GM19240 (cell line): ENCODE measurements at regions not wholly inside any gene's neighbourhood (a gene's known extent, or its start where the extent isn't known, plus 50 kb on each side); places are given as distances from the start of the nearest gene placed in this dataset.

Experiments
- DNase-seq: peaks from one replicate; pipeline ENCODE4 v3.0.0; 2011; ENCODE audit warnings: low spot score; ENCODE audit not compliant: insufficient read length

DNA sequence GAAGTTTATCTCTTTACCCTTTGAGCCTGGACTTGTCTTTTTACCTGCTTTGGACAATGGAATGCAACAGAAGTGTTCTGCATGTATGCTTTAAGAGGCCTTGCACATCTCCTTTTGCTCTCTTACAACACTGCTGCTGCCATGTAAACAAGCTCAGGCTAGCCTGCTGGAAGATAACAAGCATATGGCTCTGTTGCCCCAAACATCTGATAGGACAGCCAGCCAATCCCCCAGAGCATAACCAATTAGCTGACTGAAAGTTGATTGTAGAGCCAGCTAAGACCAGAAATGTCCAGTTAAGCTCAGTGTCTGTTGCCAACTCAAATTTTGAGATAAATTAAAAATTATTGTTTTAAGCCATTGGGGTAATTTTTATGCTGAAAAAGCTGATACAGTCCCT is 510.6 kb upstream of the CNKSR2 start:
- DNase-seq, result no peak

DNA sequence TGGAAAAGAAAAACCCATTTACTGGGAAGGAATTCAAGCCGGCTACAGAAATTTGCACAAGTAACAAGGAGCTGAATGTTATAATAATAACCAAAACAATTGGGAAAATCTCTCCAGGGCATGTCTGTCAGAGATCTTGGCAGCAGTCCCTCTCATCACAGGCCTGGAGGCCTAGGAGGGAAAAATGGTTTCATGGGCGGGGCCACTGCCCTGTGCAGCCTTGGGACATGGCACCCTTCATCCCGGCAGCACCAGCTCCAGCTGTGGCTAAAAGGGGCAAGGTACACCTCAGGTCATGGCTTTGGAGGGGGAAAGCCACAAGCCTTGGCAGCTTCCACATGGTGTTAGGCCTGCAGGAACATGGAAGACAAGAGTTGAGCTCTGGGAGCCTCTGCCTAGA is 513.1 kb upstream of the CNKSR2 start:
- DNase-seq, result no peak

DNA sequence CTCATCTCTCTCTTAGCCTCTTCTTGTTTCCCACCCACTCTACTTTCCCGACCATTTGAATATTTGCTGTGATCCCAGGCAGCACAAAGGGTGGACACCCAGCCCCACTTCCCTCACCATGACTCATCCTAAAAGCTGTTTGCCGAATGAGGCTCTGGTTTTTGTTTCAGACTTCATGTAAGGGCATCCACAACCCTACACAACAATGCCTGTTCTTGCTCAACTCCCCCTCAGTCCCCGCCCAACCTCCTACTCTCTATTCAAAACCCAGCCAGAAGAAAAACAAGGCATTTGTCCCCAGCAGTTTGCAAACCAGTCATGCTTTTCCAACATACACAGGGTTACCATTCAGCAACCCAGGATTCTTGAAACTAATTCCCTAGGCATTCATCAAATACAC is 516.5 kb upstream of the CNKSR2 start:
- DNase-seq, result no peak

DNA sequence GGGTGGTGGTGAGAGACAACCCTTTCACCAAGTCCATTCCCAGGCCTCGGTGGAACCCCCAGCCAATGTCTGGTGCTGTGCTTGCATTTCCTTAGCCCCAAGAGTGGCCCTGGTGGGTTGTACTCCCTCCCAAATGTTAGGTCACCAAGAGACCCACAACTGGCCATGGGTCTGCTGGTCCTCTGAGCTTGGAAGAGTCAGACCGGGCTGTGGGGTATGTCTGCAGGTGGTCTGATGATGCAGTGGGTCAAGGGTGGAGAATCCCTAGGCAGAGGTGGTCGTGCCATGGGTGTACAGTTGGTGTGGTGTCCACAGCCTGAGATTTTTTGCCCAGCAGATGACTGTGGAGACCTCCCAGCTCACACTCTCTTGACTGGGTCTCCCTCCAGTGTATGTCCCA is 535.7 kb upstream of the CNKSR2 start:
- no peak for DNase-seq

DNA sequence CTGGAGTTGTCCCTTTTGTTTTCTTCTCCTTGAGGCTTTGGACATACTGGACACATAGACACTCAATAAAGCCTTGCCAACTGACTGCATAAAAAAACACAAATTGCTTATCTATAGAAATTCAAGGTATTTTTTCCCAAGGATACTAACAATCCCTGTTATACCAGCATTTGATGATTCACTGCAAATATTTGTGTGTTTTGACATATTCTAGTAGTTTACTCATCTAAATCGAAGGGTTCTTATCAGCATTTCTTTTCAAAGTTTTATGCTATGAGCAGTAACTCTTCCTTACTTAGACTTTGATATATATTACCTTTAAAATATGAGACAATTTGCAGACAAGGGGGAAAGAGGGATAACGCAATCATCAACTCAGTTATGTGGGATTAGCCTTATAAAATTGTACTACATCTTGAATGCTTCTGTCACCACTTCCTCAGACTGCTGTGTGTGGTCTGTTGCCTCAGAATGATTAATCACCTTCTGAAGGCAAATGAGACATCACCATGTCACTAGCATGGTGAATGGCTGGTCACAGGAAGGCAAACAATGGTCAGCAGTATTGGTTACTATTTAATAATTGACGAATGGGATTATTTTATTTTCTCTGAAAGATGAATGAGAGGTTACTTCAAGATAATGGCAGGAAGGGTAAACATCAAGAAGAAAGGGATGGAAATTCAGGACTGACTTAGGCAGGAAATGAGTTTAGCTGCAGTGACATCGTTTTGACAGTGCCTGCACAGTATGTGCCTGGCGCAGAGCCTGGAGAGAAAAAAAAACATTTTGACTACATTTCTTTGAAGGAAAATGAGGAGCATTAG is 544.3 kb upstream of the CNKSR2 start:
- DNase-seq, result no peak

DNA sequence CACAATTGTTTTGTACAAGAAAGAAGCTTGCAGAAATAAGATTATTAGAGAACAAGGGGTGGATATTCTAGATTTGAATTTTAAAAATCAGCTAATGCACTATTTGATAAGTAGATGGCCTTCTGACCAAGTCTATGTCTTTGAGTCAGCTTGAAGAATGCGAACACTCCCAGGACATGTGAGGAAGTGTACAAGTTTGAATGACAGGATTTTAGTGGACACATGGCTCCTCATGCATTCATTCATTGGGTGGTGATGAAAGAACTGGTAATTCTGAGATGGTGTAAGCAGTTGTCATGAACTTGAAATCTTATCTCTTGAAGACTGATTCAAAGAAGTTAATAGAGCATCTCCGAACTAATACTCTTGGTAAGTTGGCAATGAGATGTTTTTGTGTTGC is 548.2 kb upstream of the CNKSR2 start:
- DNase-seq, result no peak

DNA sequence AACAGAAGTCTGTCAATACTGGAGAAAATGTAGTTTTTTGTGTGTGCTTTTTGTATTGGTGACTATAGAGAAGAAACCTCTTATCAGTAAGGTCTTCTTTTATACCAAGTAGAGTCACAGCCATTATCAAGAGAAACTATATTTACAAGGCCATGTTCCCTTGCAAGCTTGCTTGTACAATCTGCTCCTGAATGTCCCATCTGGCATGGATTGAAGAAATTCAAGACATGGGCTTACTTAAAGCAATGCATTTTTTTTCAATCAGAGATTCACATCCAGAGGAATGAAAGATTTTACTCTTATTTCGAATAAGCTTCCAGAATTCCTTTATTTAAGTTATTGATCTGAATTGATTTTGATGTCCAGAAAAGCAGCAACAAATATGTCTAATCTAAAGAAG is 537.3 kb upstream of the RPS6KA3 start:
- no peak for DNase-seq

DNA sequence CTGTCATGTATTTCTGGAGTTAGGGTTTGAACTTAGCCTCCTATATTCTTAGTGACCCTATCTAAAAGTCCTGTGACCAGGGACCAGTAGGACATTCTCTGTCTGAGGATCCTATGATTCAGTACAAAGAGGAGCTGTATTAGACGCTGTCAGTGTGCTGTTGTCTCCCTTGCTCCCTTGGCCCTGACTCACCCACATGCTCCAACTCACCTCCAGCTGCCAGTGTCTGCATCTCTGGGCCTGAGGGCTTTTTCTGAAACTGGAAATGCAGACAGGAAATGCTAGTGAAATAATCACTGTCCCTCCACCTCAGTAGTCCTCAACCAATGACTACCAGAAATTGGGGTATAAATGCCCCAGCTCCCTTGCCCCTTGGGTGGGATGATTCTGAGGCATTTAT is 535.3 kb upstream of the RPS6KA3 start:
- no peak for DNase-seq

DNA sequence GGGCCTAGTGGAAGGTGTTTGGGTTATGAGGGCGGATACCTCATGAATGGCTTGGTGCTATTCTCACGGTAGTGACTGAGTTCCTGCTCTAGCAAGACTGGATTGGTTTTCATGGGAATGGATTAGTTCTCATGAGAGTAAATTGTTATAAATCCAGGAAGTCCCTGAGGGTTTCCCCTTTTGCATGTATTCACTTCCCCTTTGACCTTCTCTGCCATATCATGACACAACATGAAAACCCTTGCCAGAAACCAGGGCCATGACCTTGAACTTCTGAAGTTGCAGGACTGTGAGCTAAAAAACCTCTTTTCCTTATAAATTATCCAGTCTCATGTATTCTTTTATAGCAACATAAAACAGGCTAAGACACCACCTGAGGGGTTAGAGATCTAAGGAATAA is 529.7 kb upstream of the RPS6KA3 start:
- no peak for DNase-seq

DNA sequence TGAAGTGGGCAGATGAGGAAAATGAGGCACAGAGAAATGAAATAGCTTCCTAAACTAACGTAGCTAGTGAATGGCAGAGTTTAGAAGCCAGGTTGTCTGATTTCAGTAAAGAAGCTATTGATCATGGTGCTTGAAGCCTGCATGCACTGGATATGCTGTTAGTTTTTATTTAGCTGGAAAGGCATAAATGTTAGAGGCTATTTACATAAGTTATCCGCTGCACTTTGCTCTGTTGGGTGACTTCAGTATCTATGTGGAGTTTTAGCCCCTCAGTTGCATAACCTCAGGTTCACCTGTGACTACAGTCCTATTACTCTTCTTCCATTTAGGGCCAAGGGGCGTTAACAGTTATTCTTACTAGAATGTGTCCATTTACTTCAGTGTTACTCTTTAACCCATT is 522.4 kb upstream of the RPS6KA3 start:
- DNase-seq, result no peak

DNA sequence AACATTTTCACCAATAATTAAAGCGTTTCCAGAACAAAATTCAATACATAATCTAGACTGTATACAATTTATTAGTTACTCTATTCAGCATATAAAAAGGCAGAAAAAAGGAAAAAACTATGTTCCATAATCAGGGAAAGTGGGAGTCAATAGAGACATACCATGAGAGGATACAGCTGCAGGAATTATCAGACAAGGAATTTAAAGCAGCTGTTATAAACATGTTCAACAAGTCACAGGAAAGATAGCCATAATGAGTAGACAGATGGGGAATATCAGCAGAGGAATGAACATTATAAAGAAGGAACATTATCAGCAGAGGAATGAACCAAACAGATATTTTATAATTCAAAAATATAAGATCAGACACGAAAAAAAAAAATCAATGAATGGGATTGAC is 500.6 kb upstream of the RPS6KA3 start:
- no peak for DNase-seq

DNA sequence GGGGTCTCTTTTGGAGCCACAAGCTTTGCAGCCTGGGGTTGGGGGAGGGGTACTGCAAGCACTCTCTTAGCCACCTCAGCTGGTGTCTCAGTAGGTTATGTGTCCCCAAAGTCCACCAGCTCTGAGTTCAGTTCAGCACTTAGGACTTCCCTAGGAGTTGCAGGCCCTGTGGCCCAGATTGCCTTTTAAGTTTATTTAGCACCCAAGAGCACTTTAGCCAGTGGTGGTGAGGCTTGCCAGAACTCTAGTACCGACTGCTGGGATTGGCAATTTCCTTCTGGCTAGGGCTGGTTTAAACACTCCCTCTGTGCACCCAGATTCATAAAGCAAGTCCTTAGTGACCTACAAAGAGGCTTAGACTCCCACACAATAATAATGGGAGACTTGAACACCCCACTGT is 489.9 kb upstream of the RPS6KA3 start:
- DNase-seq, result no peak

DNA sequence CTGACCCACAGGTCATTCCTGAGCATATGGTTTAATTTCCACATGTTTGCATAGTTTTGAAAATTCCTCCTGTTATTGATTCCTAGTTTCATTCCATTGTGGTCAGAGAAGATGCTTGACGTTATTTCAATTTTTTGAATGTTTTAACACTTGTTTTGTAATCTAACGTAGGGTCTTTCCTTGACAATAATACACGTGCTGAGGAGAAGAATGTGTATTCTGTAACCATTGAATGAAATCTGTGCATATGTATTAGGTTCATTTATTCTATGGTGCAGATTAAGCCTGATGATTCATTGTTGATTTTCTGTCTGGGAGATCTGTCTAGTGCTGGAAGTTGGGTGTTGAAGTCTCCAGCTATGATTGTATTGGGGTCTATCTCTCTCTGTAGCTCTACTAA is 486.4 kb upstream of the RPS6KA3 start:
- DNase-seq, result no peak

DNA sequence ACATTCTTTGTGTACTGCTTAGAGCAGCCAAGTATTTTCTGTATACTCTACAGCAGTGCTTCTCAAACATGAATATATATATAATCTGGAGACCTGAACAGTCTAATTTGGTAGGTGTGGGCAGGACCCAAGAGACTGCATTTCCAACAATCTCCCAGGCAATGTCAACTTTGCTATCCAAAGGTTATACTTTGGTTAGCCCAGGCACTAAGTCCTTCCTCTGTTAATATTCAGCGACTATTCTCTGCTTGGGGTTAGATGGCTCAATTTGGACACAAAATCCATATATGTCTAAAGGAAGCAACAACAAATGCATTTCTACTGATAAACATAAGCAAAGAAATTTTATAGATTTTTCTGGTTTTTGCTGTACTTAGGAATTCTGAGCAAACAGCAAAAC is 480.0 kb upstream of the RPS6KA3 start:
- DNase-seq, result no peak

DNA sequence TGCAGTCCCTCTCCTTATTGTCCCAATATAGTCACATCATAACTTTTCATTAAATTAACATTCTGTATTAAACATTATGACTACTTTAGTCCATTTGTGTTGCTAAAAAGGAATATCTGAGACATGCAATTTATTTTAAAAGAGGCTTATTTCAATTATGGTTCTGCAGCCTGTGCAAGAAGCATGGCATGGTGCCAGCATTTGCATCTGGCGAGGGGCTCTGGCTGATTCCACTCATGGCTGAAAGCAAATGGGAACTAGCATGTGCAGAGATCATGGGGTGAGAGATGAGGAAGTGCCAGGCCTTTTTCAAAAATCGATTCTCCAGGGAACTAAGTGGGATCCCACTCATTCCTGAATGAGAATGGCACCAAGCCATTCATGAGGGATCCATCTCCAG is 476.3 kb upstream of the RPS6KA3 start:
- DNase-seq, result no peak

DNA sequence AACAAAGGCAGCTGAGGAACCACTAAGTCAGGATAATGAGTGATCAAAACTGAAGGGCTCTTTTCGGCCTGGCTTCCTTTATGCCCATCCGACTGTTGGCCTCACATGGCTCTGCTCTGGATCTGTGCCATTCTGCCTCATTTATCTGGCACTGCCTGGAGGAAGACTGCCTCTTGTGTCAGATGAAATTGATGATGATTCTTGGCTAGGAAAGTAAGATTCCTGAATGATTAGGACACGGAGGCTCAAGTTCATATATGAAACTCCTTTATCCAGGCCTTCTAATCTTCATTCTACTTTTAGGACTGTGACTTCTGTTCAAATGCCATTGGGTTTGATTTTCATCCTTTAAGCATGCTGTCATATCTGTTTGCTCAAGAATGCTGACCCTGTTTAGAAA is 475.4 kb upstream of the RPS6KA3 start:
- DNase-seq, result no peak

DNA sequence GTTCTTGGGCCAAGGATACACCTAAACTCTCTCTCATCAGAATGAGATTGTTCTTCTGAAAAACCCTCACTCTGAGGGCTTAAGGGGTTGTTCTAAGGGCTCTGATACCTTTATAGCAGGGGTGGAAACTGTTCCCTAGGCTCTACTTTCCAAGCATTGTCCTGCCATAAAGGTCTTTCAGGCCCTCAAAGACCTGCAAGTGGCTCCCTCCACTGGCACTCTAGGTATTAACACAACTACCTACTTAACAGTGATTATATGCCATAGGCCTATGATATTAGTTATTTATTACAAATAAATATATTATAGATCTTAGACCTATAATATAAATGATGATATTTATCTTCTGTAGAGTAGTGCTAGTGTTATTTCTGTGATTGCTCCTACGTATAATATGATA is 473.7 kb upstream of the RPS6KA3 start:
- no peak for DNase-seq

DNA sequence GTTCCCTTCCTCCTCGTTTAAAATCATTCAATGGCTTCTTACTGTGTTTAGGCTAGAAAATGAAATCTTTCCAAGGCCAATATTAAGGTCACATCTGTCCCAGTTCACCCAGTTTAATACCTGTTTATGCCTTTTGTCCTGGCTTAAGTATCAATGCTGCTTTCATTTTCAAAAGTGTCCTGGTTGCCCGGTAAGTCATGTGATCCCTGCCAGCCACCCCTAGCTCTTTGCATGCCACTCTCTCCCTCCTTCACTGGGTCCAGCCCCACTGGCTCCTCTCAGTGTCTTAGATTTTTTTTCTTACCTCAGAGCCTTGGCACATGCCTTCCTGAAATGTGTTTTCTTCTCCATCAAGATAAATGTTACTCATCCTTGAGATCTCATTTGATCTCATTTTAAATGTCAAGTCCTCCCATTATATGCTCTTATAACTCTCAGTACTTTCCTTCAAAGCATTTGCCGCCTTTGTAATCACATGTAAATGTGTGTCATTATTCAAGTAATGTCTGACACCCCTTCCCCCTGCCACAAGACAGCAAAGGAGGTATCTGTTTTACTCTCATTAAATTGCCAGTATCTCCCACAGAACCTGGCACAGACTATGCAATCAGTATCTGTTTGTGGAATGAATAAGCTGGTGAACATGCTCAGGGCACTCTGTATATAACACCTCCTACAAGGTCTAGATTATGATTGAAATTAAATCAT is 472.5 kb upstream of the RPS6KA3 start:
- DNase-seq, result no peak

DNA sequence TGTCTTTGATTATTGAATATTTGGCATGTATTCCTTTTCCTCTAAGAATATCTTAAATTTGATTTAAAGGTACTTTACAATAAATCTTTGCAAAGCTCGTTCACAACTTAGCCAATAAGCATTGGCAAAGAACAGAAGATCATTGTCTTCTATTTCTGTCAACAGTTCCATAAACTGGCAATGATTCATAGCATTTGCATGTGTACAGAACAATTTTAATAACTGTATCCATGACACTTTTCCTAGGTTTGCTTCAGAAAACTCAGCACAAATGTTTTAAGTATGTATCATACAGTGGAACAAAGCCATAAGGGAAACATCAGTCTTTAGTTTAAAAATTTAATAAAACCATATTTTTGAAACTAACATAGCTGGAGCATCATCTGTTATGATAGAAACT is 462.7 kb upstream of the RPS6KA3 start:
- no peak for DNase-seq

DNA sequence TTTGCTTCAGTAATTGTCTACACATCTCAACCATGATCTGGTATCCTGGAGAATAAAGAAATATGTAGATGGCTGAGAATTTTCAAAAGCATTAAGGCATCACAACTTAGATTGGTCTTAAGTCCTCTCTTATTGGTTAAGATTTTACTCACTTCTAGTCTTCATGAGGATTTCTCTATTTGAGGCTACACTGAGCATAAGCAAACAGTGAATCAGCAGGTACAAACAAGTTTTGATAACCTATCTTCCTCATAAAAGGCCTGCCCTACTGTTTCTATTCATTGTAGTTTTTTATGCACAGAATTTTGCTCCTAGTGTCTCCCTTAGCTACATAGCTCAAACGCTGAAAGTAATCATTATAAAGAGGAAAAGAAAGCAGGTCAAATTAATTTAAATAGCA is 460.7 kb upstream of the RPS6KA3 start:
- DNase-seq, result no peak

DNA sequence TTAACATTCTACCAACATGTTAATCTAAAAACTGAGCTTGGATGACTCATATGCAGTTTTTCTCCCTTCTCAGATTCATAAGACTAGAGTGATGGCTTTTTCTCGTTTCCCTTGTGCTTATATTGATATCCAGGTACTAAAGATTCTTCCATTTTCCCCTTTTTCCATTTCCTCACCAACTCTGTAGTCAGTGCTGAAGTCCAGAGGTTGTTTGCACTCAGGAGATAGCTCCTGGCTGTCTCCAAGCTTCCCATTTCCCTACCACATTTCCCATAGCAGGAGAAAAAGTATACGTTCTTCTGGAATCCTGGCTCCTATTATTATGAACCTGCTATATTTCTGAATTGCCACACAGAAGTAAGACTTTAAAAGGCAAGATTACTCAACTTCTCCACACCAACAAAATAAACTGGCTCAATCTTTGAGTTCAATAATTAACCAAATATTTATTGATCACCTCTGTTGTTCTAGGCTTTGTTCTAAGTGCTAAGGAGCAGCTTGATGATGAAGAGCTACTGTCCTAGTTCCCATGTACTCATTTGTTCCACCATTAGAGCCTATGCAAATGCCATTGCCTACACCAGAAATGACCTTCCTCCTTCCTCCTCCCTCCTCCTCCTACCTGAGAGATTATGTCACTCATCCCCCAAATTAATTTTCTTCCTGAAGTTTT is 454.4 kb upstream of the RPS6KA3 start:
- DNase-seq, result no peak

DNA sequence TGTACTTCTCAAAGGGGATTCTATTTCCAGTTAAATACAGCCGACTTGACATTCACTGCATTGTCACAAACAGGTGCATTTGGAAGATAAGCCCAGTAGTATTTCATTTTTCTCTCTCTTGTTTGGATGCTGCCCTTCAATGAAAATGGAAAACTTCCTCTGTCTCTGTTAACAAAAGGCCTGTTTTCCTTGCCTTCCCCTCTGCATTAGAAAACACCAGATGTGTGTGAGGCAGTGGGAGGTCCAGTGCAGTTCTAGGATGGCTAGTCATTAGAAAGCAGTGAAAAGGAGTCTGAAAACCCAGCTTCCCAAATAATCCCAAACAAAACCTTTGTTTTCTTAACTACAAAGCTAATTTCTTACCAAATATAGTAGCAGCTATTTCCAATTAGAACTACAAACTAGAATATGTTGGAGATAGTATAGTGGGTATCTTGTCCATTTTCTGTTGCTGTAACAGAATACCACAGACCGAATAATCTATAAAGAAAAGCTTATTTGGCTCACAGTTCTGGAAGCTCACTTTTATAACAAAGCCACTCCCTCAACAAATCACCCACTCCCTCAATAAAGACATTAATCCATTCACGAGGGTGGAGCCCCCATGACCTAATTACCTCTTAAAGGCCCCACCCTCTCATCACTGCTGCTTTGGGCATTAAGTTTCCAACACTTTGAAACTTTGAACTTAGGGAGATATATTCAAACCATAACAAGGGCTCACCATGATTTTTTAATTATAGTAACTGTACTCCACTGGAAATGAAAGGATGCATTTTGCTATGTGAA is 452.1 kb upstream of the RPS6KA3 start:
- no peak for DNase-seq
